ENCODE measurements at regions not wholly inside any gene's neighbourhood (a gene's known extent, or its start where the extent isn't known, plus 50 kb on each side); places are given as distances from the start of the nearest gene placed in this dataset.

DNA sequence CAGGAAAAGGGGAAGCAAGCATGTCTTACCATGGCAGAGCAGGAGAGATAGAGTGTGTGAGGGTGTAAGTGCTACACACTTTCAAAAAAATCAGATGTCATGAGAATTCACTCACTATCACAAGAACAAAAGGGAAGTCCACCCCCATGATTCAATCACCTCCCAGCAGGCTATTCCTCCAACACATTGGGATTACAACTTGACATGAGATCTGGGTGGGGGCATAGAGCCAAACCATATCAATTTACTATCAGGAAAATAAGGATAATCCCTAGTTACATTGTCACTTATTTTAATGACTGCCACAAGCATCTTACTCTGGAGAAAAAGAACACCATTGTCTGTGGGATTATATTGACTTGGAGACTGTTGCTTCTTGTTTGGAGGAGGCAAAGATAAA lies 66.1 kb upstream of the VANGL1 start:
- no peak for TF ChIP-seq EZH2 (IDR thresholded peaks at IDR 0.05)
- TF ChIP-seq, protein P1, sequence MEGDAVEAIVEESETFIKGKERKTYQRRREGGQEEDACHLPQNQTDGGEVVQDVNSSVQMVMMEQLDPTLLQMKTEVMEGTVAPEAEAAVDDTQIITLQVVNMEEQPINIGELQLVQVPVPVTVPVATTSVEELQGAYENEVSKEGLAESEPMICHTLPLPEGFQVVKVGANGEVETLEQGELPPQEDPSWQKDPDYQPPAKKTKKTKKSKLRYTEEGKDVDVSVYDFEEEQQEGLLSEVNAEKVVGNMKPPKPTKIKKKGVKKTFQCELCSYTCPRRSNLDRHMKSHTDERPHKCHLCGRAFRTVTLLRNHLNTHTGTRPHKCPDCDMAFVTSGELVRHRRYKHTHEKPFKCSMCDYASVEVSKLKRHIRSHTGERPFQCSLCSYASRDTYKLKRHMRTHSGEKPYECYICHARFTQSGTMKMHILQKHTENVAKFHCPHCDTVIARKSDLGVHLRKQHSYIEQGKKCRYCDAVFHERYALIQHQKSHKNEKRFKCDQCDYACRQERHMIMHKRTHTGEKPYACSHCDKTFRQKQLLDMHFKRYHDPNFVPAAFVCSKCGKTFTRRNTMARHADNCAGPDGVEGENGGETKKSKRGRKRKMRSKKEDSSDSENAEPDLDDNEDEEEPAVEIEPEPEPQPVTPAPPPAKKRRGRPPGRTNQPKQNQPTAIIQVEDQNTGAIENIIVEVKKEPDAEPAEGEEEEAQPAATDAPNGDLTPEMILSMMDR (IDR thresholded peaks at IDR 0.05) = no peak
- no peak for TF ChIP-seq EZH2phosphoT487 (IDR thresholded peaks at IDR 0.05)
